ENCODE measurements at regions not wholly inside any gene's neighbourhood (a gene's known extent, or its start where the extent isn't known, plus 50 kb on each side); places are given as distances from the start of the nearest gene placed in this dataset.

- no TSS peak for BruUV-seq (replicated peaks)
- Histone ChIP-seq H3K27me3 (replicated peaks; ENCODE audit: control insufficient read depth, insufficient read depth, low read length) (no peaks in the 10 kb centered on the region), H3K36me3 (ENCODE audit: control insufficient read depth, insufficient read depth, low read length) (no peaks in the 10 kb centered on the region), H3K9me3 (no peaks in the 10 kb centered on the region), H3K4me1 (no peaks in the 10 kb centered on the region), H3K4me3 (ENCODE audit: low read depth, low read length) (no peak overlapping the region)
- intact Hi-C loops (cut with micrococcal nuclease; ENCODE audit: unreplicated experiment), result no loop called here
- ChIA-PET CTCF (no interaction called here), POLR2A (no interaction called here)
- DNase-seq, result no peak
- Mint-ChIP-seq H3K4me3 (ENCODE audit: unreplicated experiment) (no peak overlapping the region), H3K9me3 (ENCODE audit: unreplicated experiment) (no peaks in the 10 kb centered on the region), H3K27me3 (ENCODE audit: insufficient read depth, unreplicated experiment) (peaks cover 5% of the 10 kb centered on the region), H3K4me1 (ENCODE audit: low read depth, unreplicated experiment) (no peaks in the 10 kb centered on the region), H3K36me3 (ENCODE audit: insufficient read depth, unreplicated experiment) (no peaks in the 10 kb centered on the region), H3K27ac (ENCODE audit: unreplicated experiment) (no peak overlapping the region)
- TF ChIP-seq CTCF (IDR thresholded peaks at IDR 0.05; ENCODE audit: insufficient read depth in 1 of 2, low read depth in 1 of 2, low read length in 1 of 2, severe bottlenecking in 1 of 2, unreplicated experiment in 1 of 2), result no peak
These were observed 1484.3 kb upstream of the PIK3C3 start for GRCh38 chr18:40470723-40471122.

GRCh38 chr18:40469851-40470250 is 1485.2 kb upstream of the PIK3C3 start:
- Histone ChIP-seq H3K4me1 (no peaks in the 10 kb centered on the region), H3K27me3 (replicated peaks; ENCODE audit: control insufficient read depth, insufficient read depth, low read length) (no peaks in the 10 kb centered on the region), H3K4me3 (ENCODE audit: low read depth, low read length) (no peak overlapping the region), H3K9me3 (no peaks in the 10 kb centered on the region), H3K36me3 (ENCODE audit: control insufficient read depth, insufficient read depth, low read length) (no peaks in the 10 kb centered on the region)
- DNase-seq, result no peak
- intact Hi-C loops (cut with micrococcal nuclease; ENCODE audit: unreplicated experiment), result no loop called here
- Mint-ChIP-seq H3K4me1 (ENCODE audit: low read depth, unreplicated experiment) (no peaks in the 10 kb centered on the region), H3K36me3 (ENCODE audit: insufficient read depth, unreplicated experiment) (no peaks in the 10 kb centered on the region), H3K4me3 (ENCODE audit: unreplicated experiment) (no peak overlapping the region), H3K9me3 (ENCODE audit: unreplicated experiment) (no peaks in the 10 kb centered on the region), H3K27me3 (ENCODE audit: insufficient read depth, unreplicated experiment) (peaks cover 5% of the 10 kb centered on the region), H3K27ac (ENCODE audit: unreplicated experiment) (no peak overlapping the region)
- CTCF ChIA-PET, result no interaction called here
- no TSS peak for BruUV-seq (replicated peaks)
- no peak for TF ChIP-seq CTCF (IDR thresholded peaks at IDR 0.05; ENCODE audit: insufficient read depth in 1 of 2, low read depth in 1 of 2, low read length in 1 of 2, severe bottlenecking in 1 of 2, unreplicated experiment in 1 of 2)
- POLR2A ChIA-PET, result no interaction called here

DNA sequence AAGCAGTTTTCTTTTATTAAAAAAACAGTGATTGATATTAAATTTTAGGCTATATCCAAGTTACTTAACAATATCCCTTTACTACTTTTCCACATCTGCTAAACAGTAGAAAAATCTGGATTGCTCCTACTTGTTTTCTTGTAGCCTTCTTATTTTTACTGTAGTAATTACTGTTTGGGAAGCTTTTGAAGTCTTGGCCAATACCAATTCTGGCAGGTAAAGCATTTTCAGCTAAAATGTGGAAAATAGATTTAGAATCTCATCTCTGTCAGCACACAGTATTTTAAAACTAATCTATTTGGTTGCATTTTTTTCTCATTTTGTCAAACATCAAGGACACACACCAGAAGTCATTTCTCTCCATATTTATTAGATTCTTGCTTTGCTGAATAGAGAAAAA is 1485.7 kb upstream of the PIK3C3 start:
- no peak overlapping the region for H3K27ac Mint-ChIP-seq (ENCODE audit: unreplicated experiment)
- no peaks in the 10 kb centered on the region for H3K27me3 ChIP-seq (replicated peaks; ENCODE audit: control insufficient read depth, insufficient read depth, low read length)
- no peaks in the 10 kb centered on the region for H3K9me3 ChIP-seq
- peaks cover 5% of the 10 kb centered on the region for H3K27me3 Mint-ChIP-seq (ENCODE audit: insufficient read depth, unreplicated experiment)
- BruUV-seq (replicated peaks), result no TSS peak
- H3K4me3 Mint-ChIP-seq (ENCODE audit: unreplicated experiment), result no peak overlapping the region
- H3K4me3 ChIP-seq (ENCODE audit: low read depth, low read length), result no peak overlapping the region
- no peaks in the 10 kb centered on the region for H3K36me3 Mint-ChIP-seq (ENCODE audit: insufficient read depth, unreplicated experiment)
- H3K36me3 ChIP-seq (ENCODE audit: control insufficient read depth, insufficient read depth, low read length), result no peaks in the 10 kb centered on the region
- intact Hi-C loops (cut with micrococcal nuclease; ENCODE audit: unreplicated experiment), result no loop called here
- TF ChIP-seq CTCF (IDR thresholded peaks at IDR 0.05; ENCODE audit: insufficient read depth in 1 of 2, low read depth in 1 of 2, low read length in 1 of 2, severe bottlenecking in 1 of 2, unreplicated experiment in 1 of 2), result no peak
- no peaks in the 10 kb centered on the region for H3K9me3 Mint-ChIP-seq (ENCODE audit: unreplicated experiment)
- CTCF ChIA-PET, result no interaction called here
- no peaks in the 10 kb centered on the region for H3K4me1 Mint-ChIP-seq (ENCODE audit: low read depth, unreplicated experiment)
- POLR2A ChIA-PET, result no interaction called here
- DNase-seq, result no peak
- no peaks in the 10 kb centered on the region for H3K4me1 ChIP-seq

Data from Caco-2 (cell line).